ENCODE measurements at regions not wholly inside any gene's neighbourhood (a gene's known extent, or its start where the extent isn't known, plus 50 kb on each side); places are given as distances from the start of the nearest gene placed in this dataset.

GRCh38 chr2:45134726-45135125 lies 125.5 kb upstream of the SIX2 start:
- TF ChIP-seq CTCF (IDR thresholded peaks at IDR 0.05; ENCODE audit: low read depth, low read length), result no peak
- TF ChIP-seq EZH2phosphoT487 (IDR thresholded peaks at IDR 0.05; ENCODE audit: low read depth), result no peak
